DOHH2 (cell line): ENCODE measurements at regions not wholly inside any gene's neighbourhood (a gene's known extent, or its start where the extent isn't known, plus 50 kb on each side); places are given as distances from the start of the nearest gene placed in this dataset.
"Not testable (repeated sequence)": the region's sequence is repeated elsewhere in the genome, so short reads cannot be mapped to it uniquely, and the experiment has no call there.

Source experiments
- H3F3A ChIP-seq: fragments of 200-600 bp; sonication (generic), shearing (Covaris generic); 2 replicates; pipeline ENCODE4 v1.6.0; 2016; ENCODE audit warnings: antibody characterized with exemption, mild to moderate bottlenecking; ENCODE audit not compliant: control insufficient read depth, insufficient read depth
- H3K27ac ChIP-seq: fragments of 200-600 bp; sonication (generic); 2 replicates; pipeline ENCODE4 v1.5.1; 2014; ENCODE audit warnings: low read depth, mild to moderate bottlenecking, low read length, moderate library complexity
- H3K27me3 ChIP-seq: fragments of 200-600 bp; sonication (generic); 2 replicates; pipeline ENCODE4 v1.6.1; 2014; ENCODE audit warnings: mild to moderate bottlenecking, low read length, mixed read lengths; ENCODE audit not compliant: control insufficient read depth
- H3K36me3 ChIP-seq: fragments of 200-600 bp; sonication (generic); 2 replicates; pipeline ENCODE4 v1.6.1; 2014; ENCODE audit warnings: mild to moderate bottlenecking, low read length, moderate library complexity, mixed read lengths; ENCODE audit not compliant: control insufficient read depth
- H3K4me1 ChIP-seq: fragments of 200-600 bp; sonication (generic); 2 replicates; pipeline ENCODE4 v1.6.1; 2014; ENCODE audit warnings: mild to moderate bottlenecking, low read length, mixed read lengths; ENCODE audit not compliant: control insufficient read depth
- H3K4me2 ChIP-seq: fragments of 200-600 bp; sonication (generic); 2 replicates; pipeline ENCODE4 v1.6.0; 2014; ENCODE audit warnings: mild to moderate bottlenecking, low read length, moderate library complexity
- H3K4me3 ChIP-seq: fragments of 200-600 bp; sonication (generic); 2 replicates; pipeline ENCODE4 v1.5.1; 2014; ENCODE audit warnings: mild to moderate bottlenecking, low read length, mixed read lengths
- H3K79me2 ChIP-seq: fragments of 200-600 bp; sonication (generic); 2 replicates; pipeline ENCODE4 v1.6.1; 2014; ENCODE audit warnings: mild to moderate bottlenecking, low read length, mixed read lengths; ENCODE audit not compliant: control insufficient read depth
- H3K9me2 ChIP-seq: fragments of 200-600 bp; sonication (generic); replicated peaks from 2 replicates; pipeline ENCODE4 v1.6.1; 2014; ENCODE audit warnings: mild to moderate bottlenecking, low read length, mixed read lengths; ENCODE audit not compliant: control insufficient read depth
- H3K9me3 ChIP-seq: fragments of 200-600 bp; sonication (generic); 2 replicates; pipeline ENCODE4 v1.6.1; 2014; ENCODE audit warnings: antibody characterized with exemption, low read length, mixed read lengths; ENCODE audit not compliant: control insufficient read depth, insufficient read depth
- H4K20me1 ChIP-seq: fragments of 200-600 bp; sonication (generic); 2 replicates; pipeline ENCODE4 v1.6.0; 2014; ENCODE audit warnings: low read depth, mild to moderate bottlenecking, antibody characterized with exemption, low read length, moderate library complexity; ENCODE audit not compliant: control insufficient read depth, insufficient read depth
- CTCF ChIP-seq: fragments of 200-600 bp; sonication (generic); IDR thresholded peaks from one replicate; pipeline ENCODE4 v1.5.1; 2014; ENCODE audit warnings: antibody characterized with exemption, mild to moderate bottlenecking, low read depth, low read length; ENCODE audit not compliant: poor library complexity, severe bottlenecking
- EZH2phosphoT487 ChIP-seq: fragments of 200-600 bp; sonication (generic); IDR thresholded peaks from 2 replicates; pipeline ENCODE4 v1.6.1; 2017; ENCODE audit warnings: borderline replicate concordance, mild to moderate bottlenecking, antibody characterized with exemption, low read length, moderate library complexity, mixed read lengths

- Histone ChIP-seq H3K27ac (no peak overlapping the region), H3K4me3 (no peak overlapping the region), H3F3A (no peaks in the 10 kb centered on the region), H3K79me2 (no peaks in the 10 kb centered on the region), H3K4me2 (no peak overlapping the region), H3K36me3 (no peaks in the 10 kb centered on the region), H3K4me1 (no peaks in the 10 kb centered on the region), H3K27me3 (peaks cover 11% of the 10 kb centered on the region), H3K9me3 (no peaks in the 10 kb centered on the region), H3K9me2 (no peaks in the 10 kb centered on the region), H4K20me1 (no peaks in the 10 kb centered on the region)
- TF ChIP-seq EZH2phosphoT487 (no peak), CTCF (no peak)
Observed at GRCh38 chr9:90070931-90071660, 466.3 kb downstream of the GADD45G start.

GRCh38 chr9:90073186-90073945 lies 468.6 kb downstream of the GADD45G start:
- H3K36me3 ChIP-seq = no peaks in the 10 kb centered on the region
- no peaks in the 10 kb centered on the region for H3K9me3 ChIP-seq
- H3K79me2 ChIP-seq = no peaks in the 10 kb centered on the region
- no peak for TF ChIP-seq CTCF
- H3K27ac ChIP-seq = no peak overlapping the region
- no peaks in the 10 kb centered on the region for H4K20me1 ChIP-seq
- no peaks in the 10 kb centered on the region for H3K4me1 ChIP-seq
- no peak overlapping the region for H3K4me3 ChIP-seq
- H3K27me3 ChIP-seq = peaks cover 15% of the 10 kb centered on the region
- no peaks in the 10 kb centered on the region for H3F3A ChIP-seq
- no peaks in the 10 kb centered on the region for H3K9me2 ChIP-seq
- H3K4me2 ChIP-seq = no peak overlapping the region

- no peak overlapping the region for H3K27ac ChIP-seq
- H3K4me2 ChIP-seq = no peak overlapping the region
Observed at GRCh38 chr9:90074316-90074962, 469.6 kb downstream of the GADD45G start.

GRCh38 chr9:90077598-90077997 lies 472.8 kb downstream of the GADD45G start:
- H3K36me3 ChIP-seq, H3K9me2 ChIP-seq, H4K20me1 ChIP-seq, H3K4me1 ChIP-seq, H3K4me3 ChIP-seq, H3K79me2 ChIP-seq, H3K9me3 ChIP-seq, H3K27ac ChIP-seq, H3K4me2 ChIP-seq, H3F3A ChIP-seq: not testable (repeated sequence)
- peaks cover 13% of the 10 kb centered on the region; the same call in 1 of the 2 replicates for H3K27me3 ChIP-seq

More at GRCh38 chr9:90074316-90074962, 469.6 kb downstream of the GADD45G start:
- Histone ChIP-seq H3K36me3 (no peaks in the 10 kb centered on the region), H3K4me3 (no peak overlapping the region), H3F3A (no peaks in the 10 kb centered on the region), H3K4me1 (no peaks in the 10 kb centered on the region), H4K20me1 (no peaks in the 10 kb centered on the region), H3K79me2 (no peaks in the 10 kb centered on the region), H3K9me2 (no peaks in the 10 kb centered on the region), H3K27me3 (peaks cover 9% of the 10 kb centered on the region; the same call in 1 of the 2 replicates), H3K9me3 (no peaks in the 10 kb centered on the region)
- TF ChIP-seq EZH2phosphoT487 = no peak
- TF ChIP-seq CTCF = no peak
